RKO (cell line): ENCODE measurements at regions not wholly inside any gene's neighbourhood (a gene's known extent, or its start where the extent isn't known, plus 50 kb on each side); places are given as distances from the start of the nearest gene placed in this dataset.
A peak's percentile ranks its signal among the peaks of the same experiment; 100 is the strongest.
"Not testable (repeated sequence)": the region's sequence is repeated elsewhere in the genome, so short reads cannot be mapped to it uniquely, and the experiment has no call there.

ENCODE experiments used
- DNase-seq: peaks from one replicate; pipeline ENCODE4 v3.0.0-alpha.2; 2016; ENCODE audit warnings: low spot score

DNA sequence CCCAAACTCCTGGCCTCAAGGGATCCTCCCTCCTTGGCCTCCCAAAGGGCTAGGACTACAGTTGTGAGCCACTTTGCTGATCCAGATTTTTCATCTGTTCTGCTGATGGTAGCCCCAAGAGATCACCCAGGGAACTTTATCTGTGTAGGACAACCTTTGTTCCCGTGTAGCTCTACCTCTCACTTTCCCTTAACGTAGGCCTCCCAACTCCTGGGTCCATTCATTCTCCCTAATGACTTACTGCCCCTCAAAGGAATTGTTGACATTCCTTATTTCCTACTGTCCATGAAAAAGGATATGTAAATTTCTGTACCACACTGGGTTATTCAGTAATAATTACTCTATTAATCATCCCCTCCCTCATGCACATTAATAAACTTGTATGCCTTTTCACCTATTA is 51.0 kb upstream of the PHF24 start:
- DNase-seq = no peak

DNA sequence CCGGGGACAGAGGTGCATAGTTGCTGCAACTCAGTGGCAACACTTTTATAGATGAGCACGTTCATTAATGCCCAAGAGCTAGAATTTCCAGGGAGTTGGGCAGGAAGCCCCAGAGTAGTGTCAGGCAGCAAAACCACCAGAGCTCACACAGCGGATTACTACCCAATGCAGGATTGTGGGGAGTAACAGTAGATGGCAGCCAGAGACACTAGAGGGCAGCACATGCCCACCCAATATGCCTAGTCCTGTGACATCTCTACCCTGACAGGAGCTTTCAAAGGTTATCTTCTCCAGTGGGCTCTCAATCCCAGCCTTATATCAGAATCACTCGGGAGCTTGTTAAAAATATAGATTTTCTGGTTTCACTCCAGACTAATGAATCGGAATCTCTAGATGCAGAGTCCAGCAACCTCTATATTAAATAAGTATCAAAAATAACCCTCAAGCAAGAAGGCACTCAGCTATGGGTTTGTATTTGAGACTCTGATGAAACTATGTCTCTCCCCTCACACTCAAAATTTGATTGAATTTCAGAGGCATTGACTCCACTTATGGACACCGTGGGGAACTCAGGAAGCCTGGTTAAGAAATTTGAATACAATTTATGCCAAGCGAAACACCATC is 58.4 kb upstream of the PHF24 start:
- peak; percentile 75 for DNase-seq

- no peak for DNase-seq
These were observed 59.2 kb upstream of the PHF24 start for GRCh38 chr9:34898846-34899245.

GRCh38 chr9:34896112-34896511 is 62.0 kb upstream of the PHF24 start:
- peak; percentile 22 for DNase-seq

GRCh38 chr9:34892886-34893285 is 65.2 kb upstream of the PHF24 start:
- DNase-seq = no peak

GRCh38 chr9:34891386-34891785 is 66.7 kb upstream of the PHF24 start:
- no peak for DNase-seq

GRCh38 chr9:34887841-34888240 is 70.2 kb upstream of the PHF24 start:
- DNase-seq = no peak

DNA sequence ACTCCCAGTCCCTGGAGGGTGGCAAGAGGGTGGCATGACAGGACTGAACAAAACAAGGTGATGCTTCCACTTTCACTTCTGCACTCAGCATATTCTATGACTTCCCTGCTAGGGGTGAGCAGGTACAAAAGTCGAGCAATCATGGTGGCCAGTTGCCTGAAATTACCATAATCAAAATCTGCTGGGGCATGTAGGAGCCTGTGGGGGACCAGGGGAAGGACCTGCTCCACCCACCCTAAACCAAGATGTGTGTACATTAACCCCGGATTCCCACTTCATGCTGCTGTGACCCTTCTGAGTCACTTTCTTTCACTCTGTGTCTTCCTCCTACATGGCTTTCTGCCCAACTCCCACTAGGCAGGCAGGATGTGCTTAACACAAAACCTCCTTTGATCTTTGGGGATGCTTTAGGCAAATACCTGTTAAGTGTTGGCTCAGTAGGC is 73.3 kb upstream of the PHF24 start:
- no peak for DNase-seq

DNA sequence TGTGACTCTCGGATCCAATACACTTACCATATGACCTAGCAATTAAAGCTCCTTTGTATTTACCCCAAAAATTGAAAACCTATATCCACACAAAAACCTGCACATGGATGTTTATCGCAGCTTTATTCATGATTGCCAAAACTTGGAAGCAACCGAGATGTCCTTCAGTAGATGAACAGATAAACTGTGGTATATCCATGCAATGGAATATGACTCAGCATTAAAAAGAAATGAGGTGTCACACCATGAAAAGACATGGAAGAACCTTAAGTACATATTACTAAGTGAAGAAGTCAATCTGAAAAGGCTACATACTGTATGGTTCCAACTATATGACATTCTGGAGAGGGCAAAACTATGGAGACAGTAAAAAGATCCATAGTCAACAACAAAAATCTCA is 82.0 kb upstream of the PHF24 start:
- DNase-seq = no peak

- peak; percentile 56 for DNase-seq
These were observed 88.7 kb upstream of the PHF24 start for GRCh38 chr9:34869390-34869789.

GRCh38 chr9:34866614-34867013 is 91.5 kb upstream of the PHF24 start:
- no peak for DNase-seq

- DNase-seq = no peak
These were observed 94.7 kb upstream of the PHF24 start for GRCh38 chr9:34863426-34863825.

DNA sequence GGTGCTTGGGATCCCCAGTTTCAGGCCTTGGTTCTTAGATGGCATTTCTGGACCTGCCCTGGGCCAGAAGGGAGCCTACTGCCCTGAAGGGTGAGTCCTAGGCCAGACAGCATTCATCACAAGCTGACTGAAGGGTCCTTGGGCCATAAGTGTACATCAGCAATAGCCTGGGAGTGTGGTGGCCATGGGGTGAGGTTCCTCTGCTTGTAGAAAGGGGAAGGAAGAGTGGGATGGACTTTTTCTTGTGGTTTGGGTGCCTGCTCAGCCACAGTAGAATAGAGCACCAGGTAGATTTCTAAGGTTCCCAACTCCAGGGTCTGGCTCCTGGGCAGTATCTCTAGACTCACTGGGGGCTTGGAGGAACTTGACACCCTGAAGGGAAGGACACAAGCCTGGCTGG is 95.2 kb upstream of the PHF24 start:
- no peak for DNase-seq

DNA sequence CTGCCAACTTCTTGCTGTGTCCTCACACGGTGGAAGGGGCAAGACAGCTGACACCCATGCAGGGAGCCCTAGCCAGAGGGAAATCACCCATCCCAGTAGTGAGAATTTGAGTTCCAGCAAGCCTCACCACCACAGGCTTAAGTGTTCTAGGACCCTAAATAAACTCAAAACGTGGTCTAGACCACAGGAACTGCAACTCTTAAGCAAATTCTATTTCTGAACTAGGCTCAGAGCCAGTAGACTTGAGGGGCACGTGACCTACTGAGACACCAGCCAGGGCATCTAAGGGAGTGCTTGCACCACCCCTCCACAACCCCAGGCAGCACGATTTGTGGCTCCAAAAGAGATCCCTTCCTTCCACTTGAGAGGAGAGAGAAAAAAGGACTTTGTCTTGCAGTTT is 96.0 kb upstream of the PHF24 start:
- DNase-seq = no peak

DNA sequence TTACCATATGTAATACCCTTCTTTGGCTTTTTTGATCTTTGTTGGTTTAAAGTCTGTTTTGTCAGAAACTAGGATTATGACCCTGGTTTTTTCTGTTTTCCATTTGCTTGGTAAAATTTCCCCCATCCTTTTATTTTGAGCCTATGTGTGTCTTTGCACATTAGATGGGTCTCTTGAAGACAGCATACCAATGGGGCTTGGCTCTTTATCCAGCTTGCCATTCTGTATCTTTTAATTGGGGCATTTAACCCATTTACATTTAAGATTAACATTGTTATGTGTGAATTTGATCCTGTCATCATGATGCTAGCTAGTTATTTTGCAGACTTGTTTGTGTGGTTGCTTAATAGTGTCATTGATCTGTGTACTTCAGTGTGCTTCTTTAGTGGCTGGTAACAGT is 103.1 kb upstream of the PHF24 start:
- DNase-seq = not testable (repeated sequence)

GRCh38 chr9:34830068-34830467 is 120.1 kb upstream of the CCL21 start:
- DNase-seq = no peak

DNA sequence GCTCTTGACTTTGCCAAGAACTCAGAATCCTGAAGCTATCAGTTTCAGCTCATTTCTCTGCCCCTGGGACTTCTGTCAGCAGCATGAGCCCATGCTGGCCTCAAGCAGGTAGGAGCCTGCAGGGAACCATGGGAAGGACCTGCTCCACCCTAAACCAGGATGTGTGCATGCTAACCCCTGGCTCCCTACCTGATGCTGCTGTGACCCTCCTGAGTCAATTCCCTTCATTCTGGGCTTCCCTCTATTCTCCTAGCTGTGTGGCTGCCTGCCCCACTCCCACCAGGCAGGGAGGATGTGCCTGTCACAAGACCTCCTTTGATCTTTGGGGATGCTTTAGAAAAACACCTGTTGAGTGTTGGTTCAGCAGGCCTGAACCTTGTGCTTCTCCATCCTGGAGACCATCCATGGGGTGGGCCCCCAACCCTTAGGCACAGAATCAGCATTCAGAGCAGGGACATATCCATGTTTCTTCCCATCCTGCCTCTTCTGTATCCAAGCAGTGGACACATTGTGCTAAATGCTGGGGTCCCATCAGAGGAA is 117.1 kb upstream of the CCL21 start:
- no peak for DNase-seq

- DNase-seq = no peak
These were observed 115.8 kb upstream of the CCL21 start for GRCh38 chr9:34825775-34826174.

DNA sequence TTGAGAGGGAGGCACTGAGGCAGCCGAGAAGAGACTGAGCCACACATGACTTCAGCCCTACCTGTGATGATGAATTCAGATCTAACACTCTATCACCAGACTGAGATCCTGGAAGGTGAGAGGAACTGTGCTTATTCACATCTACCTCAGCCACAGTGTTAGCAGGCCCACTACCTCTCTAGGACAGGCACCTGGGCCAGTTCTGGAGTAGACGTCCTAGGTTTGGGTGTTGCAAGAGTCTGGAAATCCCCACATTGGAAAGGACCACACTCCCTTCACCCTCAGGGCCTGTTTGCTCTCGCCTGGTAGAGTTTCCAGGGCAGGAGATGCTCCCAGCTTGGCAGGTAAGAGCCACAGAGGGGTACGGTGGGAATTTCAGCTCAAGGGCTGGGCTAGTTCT is 113.8 kb upstream of the CCL21 start:
- DNase-seq = no peak

- DNase-seq = no peak
These were observed 100.2 kb upstream of the CCL21 start for GRCh38 chr9:34810187-34810524.

GRCh38 chr9:34809504-34810186 is 99.7 kb upstream of the CCL21 start:
- no peak for DNase-seq

DNA sequence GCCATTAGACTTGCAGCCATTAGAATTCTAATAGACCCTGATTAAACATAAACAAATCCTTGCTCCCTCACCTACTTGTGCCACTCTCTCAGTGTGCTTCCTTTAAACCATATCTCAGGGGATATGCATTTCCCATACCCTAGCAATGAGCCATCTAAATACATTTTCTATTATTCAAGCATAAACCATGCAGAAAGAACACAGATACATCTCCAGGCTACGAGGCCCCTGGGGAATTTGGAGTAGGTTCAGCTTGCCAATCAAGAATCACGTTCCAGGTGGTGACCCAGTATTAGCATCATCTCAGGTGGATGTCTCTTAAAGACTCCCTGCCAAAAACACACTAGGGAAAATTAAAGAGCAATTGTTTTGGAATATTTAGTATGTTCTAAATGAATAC is 93.0 kb upstream of the CCL21 start:
- DNase-seq = no peak

GRCh38 chr9:34797367-34797766 is 87.4 kb upstream of the CCL21 start:
- no peak for DNase-seq

DNA sequence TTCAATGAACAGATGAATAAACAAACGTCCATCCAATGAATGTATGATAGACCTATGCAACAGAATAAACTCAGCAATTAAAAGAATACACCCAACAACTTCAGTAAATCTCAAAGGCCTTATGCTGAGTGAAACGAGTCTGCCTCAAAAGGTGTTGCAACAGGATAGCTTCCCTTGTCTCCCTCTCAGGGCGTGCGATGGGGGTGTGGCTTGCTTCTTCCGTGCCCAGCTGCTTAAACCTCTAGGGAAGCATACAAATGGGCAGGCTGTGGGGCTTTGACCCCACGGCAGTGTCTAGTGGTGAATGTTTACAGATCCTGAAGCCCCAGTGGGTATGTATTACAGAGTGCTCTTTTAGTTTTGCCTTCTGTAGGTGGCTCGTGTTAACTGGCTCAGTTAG is 87.0 kb upstream of the CCL21 start:
- DNase-seq = no peak
